Natural killer cell (primary cell): ENCODE measurements at regions not wholly inside any gene's neighbourhood (a gene's known extent, or its start where the extent isn't known, plus 50 kb on each side); places are given as distances from the start of the nearest gene placed in this dataset.

Source experiments
- ATAC-seq, 3 donors: fragments of 150-1000 bp in 2 of 3; fragments of 200-7000 bp in 1 of 3; cut with Tn5 transposase; 1 replicate in 1 of 3; 2 replicates in 2 of 3; pipeline ENCODE4 v1.10.0; 2021; ENCODE audit warnings: mild to moderate bottlenecking in 2 of 3, moderate library complexity in 2 of 3
- DNase-seq, 2 donors: peaks; one replicate each; pipeline versions ENCODE4 v3.0.0 to v3.0.0-alpha.2; 2013 to 2021; ENCODE audit warnings: mixed read lengths in 1 of 2
- H3K27ac ChIP-seq: one replicate; pipeline ENCODE4 v1.5.1; 2013; ENCODE audit warnings: mild to moderate bottlenecking, low read length
- H3K27me3 ChIP-seq: one replicate; pipeline ENCODE4 v1.6.1; 2013; ENCODE audit warnings: low read length; ENCODE audit not compliant: control insufficient read depth, insufficient read depth
- H3K36me3 ChIP-seq: one replicate; pipeline ENCODE4 v1.6.1; 2013; ENCODE audit warnings: low read length; ENCODE audit not compliant: control insufficient read depth, insufficient read depth
- H3K4me1 ChIP-seq: one replicate; pipeline ENCODE4 v1.6.1; 2013; ENCODE audit warnings: low read length; ENCODE audit not compliant: control insufficient read depth, insufficient read depth
- H3K4me3 ChIP-seq: one replicate; pipeline ENCODE4 v1.5.1; 2013; ENCODE audit warnings: low read length
- H3K9me3 ChIP-seq: one replicate; pipeline ENCODE4 v1.6.1; 2013; ENCODE audit warnings: low read length; ENCODE audit not compliant: control insufficient read depth, insufficient read depth
- H3K27ac Mint-ChIP-seq, 2 donors: one replicate each; pipeline ENCODE4 v1.8.0; 2022; ENCODE audit warnings: mild to moderate bottlenecking in 2 of 2, mixed read lengths in 2 of 2, moderate library complexity in 1 of 2
- H3K27me3 Mint-ChIP-seq, 2 donors: one replicate each; pipeline ENCODE4 v1.8.0; 2022; ENCODE audit warnings: low read depth in 2 of 2, mixed read lengths in 2 of 2
- H3K36me3 Mint-ChIP-seq: one replicate; pipeline ENCODE4 v1.8.0; 2022; ENCODE audit warnings: mixed read lengths
- H3K4me1 Mint-ChIP-seq, 2 donors: one replicate each; pipeline ENCODE4 v1.8.0; 2022; ENCODE audit warnings: mixed read lengths in 2 of 2
- H3K4me3 Mint-ChIP-seq: one replicate; pipeline ENCODE4 v1.8.0; 2022; ENCODE audit warnings: mild to moderate bottlenecking, moderate library complexity, mixed read lengths
- H3K9me3 Mint-ChIP-seq, 2 donors: one replicate each; pipeline ENCODE4 v1.8.0; 2022; ENCODE audit warnings: mixed read lengths in 2 of 2
- CTCF ChIP-seq: fragments of 200-600 bp; IDR thresholded peaks from one replicate; pipeline ENCODE4 v1.8.0; 2022; ENCODE audit warnings: antibody characterized with exemption
- WGBS: methylation state at CpG from one replicate; pipeline ENCODE4 v1.1.7; 2013; ENCODE audit warnings: missing lambda C conversion rate; ENCODE audit not compliant: insufficient coverage; 5-methylcytosine and 5-hydroxymethylcytosine counted together
- intact Hi-C: fragments of 100-400 bp; cut with micrococcal nuclease; formaldehyde crosslinking; loops from one replicate; pipeline ENCODE4 v1.14.2; 2022

GRCh38 chr15:39315206-39315850 lies 265.6 kb upstream of the THBS1 start:
- H3K4me1 Mint-ChIP-seq, result no peaks in the 10 kb centered on the region
- no peak overlapping the region for H3K4me3 Mint-ChIP-seq
- 57% methylated on average over 1 of the region's 1 CpG for WGBS
- no peaks in the 10 kb centered on the region for H3K36me3 Mint-ChIP-seq
- no peaks in the 10 kb centered on the region for H3K9me3 Mint-ChIP-seq
- H3K27ac Mint-ChIP-seq, result no peak overlapping the region
- peaks cover 4 to 12% of the 10 kb centered on the region in 2 donors for H3K27me3 Mint-ChIP-seq
- H3K9me3 ChIP-seq, result peaks cover 3% of the 10 kb centered on the region
- no peaks in the 10 kb centered on the region for H3K27me3 ChIP-seq
- H3K27ac ChIP-seq, result no peak overlapping the region
- no peak for TF ChIP-seq CTCF
- no peak overlapping the region for H3K4me3 ChIP-seq
- no peak for DNase-seq
- intact Hi-C loops, result no loop called here
- no peaks in the 10 kb centered on the region for H3K4me1 ChIP-seq
- no peak for ATAC-seq
- H3K36me3 ChIP-seq, result no peaks in the 10 kb centered on the region

GRCh38 chr15:39317225-39317624 lies 263.7 kb upstream of the THBS1 start:
- ATAC-seq (no peak), DNase-seq (no peak)
- no peaks in the 10 kb centered on the region for H3K4me1 Mint-ChIP-seq
- intact Hi-C loops, result no loop called here
- no peaks in the 10 kb centered on the region for H3K36me3 ChIP-seq
- H3K36me3 Mint-ChIP-seq, result peaks cover 8% of the 10 kb centered on the region
- H3K4me1 ChIP-seq, result no peaks in the 10 kb centered on the region
- H3K9me3 Mint-ChIP-seq, result no peaks in the 10 kb centered on the region
- 88% methylated on average over 1 of the region's 1 CpG for WGBS
- no peak overlapping the region for H3K4me3 ChIP-seq
- H3K27ac ChIP-seq, result no peak overlapping the region
- H3K9me3 ChIP-seq, result peaks cover 4% of the 10 kb centered on the region
- H3K4me3 Mint-ChIP-seq, result no peak overlapping the region
- TF ChIP-seq CTCF, result no peak
- H3K27me3 ChIP-seq, result no peaks in the 10 kb centered on the region
- H3K27me3 Mint-ChIP-seq, result peaks cover 4 to 21% of the 10 kb centered on the region in 2 donors
- H3K27ac Mint-ChIP-seq, result no peak overlapping the region

GRCh38 chr15:39318231-39318630 lies 262.6 kb upstream of the THBS1 start:
- Mint-ChIP-seq H3K9me3 (no peaks in the 10 kb centered on the region), H3K4me3 (no peak overlapping the region), H3K4me1 (no peaks in the 10 kb centered on the region), H3K27me3 (peaks cover 4 to 21% of the 10 kb centered on the region in 2 donors), H3K27ac (no peak overlapping the region), H3K36me3 (peaks cover 8% of the 10 kb centered on the region)
- H3K27me3 ChIP-seq, result no peaks in the 10 kb centered on the region
- DNase-seq, result no peak
- no peak for ATAC-seq
- no peak overlapping the region for H3K27ac ChIP-seq
- H3K4me1 ChIP-seq, result no peaks in the 10 kb centered on the region
- 93% methylated on average over 1 of the region's 2 CpGs for WGBS
- H3K36me3 ChIP-seq, result no peaks in the 10 kb centered on the region
- no peak overlapping the region for H3K4me3 ChIP-seq
- intact Hi-C loops, result no loop called here
- peaks cover 4% of the 10 kb centered on the region for H3K9me3 ChIP-seq
- TF ChIP-seq CTCF, result no peak

DNA sequence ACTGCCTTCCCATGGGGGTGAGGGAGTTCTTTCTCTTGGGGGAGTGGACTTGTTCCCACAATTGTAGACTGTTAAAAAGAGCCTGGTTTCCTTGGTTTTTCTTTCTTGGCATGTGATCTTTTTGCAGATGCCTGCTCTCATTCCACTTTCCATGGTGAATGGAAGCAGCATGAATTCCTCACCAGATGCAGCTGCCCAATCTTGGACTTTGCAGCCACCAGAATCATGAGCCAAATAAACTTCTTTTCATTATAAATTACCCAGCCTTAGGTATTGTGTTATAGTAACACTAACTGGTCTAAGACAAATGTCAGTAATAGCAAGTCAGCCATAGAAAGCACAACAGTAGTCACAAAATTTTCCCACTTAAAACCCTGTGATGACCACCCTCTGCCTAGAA lies 260.5 kb upstream of the THBS1 start:
- H3K4me3 ChIP-seq, result no peak overlapping the region
- Mint-ChIP-seq H3K36me3 (peaks cover 8% of the 10 kb centered on the region), H3K4me3 (no peak overlapping the region), H3K27me3 (peaks cover 7 to 16% of the 10 kb centered on the region in 2 donors), H3K27ac (no peak overlapping the region), H3K4me1 (no peaks in the 10 kb centered on the region), H3K9me3 (no peaks in the 10 kb centered on the region)
- no peaks in the 10 kb centered on the region for H3K4me1 ChIP-seq
- no peaks in the 10 kb centered on the region for H3K27me3 ChIP-seq
- ATAC-seq (no peak), DNase-seq (no peak)
- peaks cover 4% of the 10 kb centered on the region for H3K9me3 ChIP-seq
- no peak for TF ChIP-seq CTCF
- intact Hi-C loops, result no loop called here
- H3K36me3 ChIP-seq, result no peaks in the 10 kb centered on the region
- H3K27ac ChIP-seq, result no peak overlapping the region
